ENCODE measurements at regions not wholly inside any gene's neighbourhood (a gene's known extent, or its start where the extent isn't known, plus 50 kb on each side); places are given as distances from the start of the nearest gene placed in this dataset.

DNA sequence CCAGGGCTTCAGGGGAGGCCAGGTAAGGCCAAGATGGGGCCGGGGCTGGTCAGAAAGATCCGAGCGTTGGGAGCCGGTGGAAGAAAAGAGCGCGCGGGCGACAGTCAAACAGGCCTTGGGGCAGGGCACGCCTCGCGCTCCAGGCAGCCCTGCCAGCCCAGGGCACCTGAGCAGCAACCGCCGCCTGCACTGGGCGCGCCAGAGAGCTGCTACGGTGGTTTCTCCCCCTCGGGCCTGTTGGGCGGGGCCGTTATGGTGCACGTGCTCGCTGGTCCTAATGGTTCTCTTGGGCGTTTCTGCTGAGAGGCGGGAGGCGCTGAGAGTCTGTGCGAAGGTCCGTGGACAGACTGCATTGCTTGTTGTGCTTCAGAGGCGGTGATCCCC is 787.4 kb downstream of the CDY1 start:
- no peaks in the 10 kb centered on the region for H3K27me3 ChIP-seq (ENCODE audit: control insufficient read depth in 1 of 2, insufficient read depth in 2 of 2, low read length in 2 of 2)
- no TSS peak for BruUV-seq (replicated peaks)
- H3K36me3 ChIP-seq (replicated peaks in 1 of 2; ENCODE audit: control insufficient read depth in 1 of 2, insufficient read depth in 2 of 2, low read length in 2 of 2) = no peaks in the 10 kb centered on the region
- ChIA-PET POLR2A (no interaction called here), CTCF (ENCODE audit: low intra/inter-chr PET ratio, low total read pairs) (no interaction called here)
- DNase-seq (ENCODE audit: low spot score) = no peak
- H3K27ac ChIP-seq (ENCODE audit: extremely low read length, insufficient read depth, low read length) = no peak overlapping the region
- in situ Hi-C loops (cut with HindIII; ENCODE audit: extremely low pct_ligation_motif_present, low pct_unique_long_range_greater_than_20kb) = no loop called here
- FAIRE-seq = no peak
- H3K79me2 ChIP-seq (ENCODE audit: insufficient read depth, low read length) = no peaks in the 10 kb centered on the region
- H4K20me1 ChIP-seq (ENCODE audit: insufficient read depth, low read length) = no peaks in the 10 kb centered on the region
- ATAC-seq = no peak
- H3K4me1 ChIP-seq (ENCODE audit: insufficient read depth, low read length) = no peaks in the 10 kb centered on the region
- no peaks in the 10 kb centered on the region for H3K9me3 ChIP-seq (ENCODE audit: low read length)
- intact Hi-C loops (cut with micrococcal nuclease; ENCODE audit: unreplicated experiment) = no loop called here
- no peak for TF ChIP-seq SMARCC2 (IDR thresholded peaks at IDR 0.05)
- TF ChIP-seq ZNF276 (CRISPR knock-in tag; IDR thresholded peaks at IDR 0.05; ENCODE audit: low read depth) = no peak
- TF ChIP-seq ZNF766 (CRISPR knock-in tag; IDR thresholded peaks at IDR 0.05; ENCODE audit: borderline replicate concordance) = no peak
- TF ChIP-seq, protein P1, sequence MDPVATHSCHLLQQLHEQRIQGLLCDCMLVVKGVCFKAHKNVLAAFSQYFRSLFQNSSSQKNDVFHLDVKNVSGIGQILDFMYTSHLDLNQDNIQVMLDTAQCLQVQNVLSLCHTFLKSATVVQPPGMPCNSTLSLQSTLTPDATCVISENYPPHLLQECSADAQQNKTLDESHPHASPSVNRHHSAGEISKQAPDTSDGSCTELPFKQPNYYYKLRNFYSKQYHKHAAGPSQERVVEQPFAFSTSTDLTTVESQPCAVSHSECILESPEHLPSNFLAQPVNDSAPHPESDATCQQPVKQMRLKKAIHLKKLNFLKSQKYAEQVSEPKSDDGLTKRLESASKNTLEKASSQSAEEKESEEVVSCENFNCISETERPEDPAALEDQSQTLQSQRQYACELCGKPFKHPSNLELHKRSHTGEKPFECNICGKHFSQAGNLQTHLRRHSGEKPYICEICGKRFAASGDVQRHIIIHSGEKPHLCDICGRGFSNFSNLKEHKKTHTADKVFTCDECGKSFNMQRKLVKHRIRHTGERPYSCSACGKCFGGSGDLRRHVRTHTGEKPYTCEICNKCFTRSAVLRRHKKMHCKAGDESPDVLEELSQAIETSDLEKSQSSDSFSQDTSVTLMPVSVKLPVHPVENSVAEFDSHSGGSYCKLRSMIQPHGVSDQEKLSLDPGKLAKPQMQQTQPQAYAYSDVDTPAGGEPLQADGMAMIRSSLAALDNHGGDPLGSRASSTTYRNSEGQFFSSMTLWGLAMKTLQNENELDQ (CRISPR knock-in tag; IDR thresholded peaks at IDR 0.05; ENCODE audit: borderline replicate concordance) = no peak
- TF ChIP-seq EED (CRISPR knock-in tag; IDR thresholded peaks at IDR 0.05) = no peak
- no peak for TF ChIP-seq ZNF10 (CRISPR knock-in tag; IDR thresholded peaks at IDR 0.05; ENCODE audit: borderline replicate concordance, low read depth)
- H3K9ac ChIP-seq (ENCODE audit: insufficient read depth, low read depth, low read length) = no peak overlapping the region
- no peak overlapping the region for H3K4me3 ChIP-seq (replicated peaks in 1 of 3; ENCODE audit: insufficient read depth in 1 of 3, low read depth in 2 of 3, low read length in 3 of 3)
- WGBS (ENCODE audit: low lambda C conversion rate) = 0% methylated on average over 1 of the region's 27 CpGs
- H3K4me2 ChIP-seq (ENCODE audit: low read depth, low read length) = no peak overlapping the region
- no peak overlapping the region for H2AFZ ChIP-seq (ENCODE audit: low read length)

Small RNAs in the stretch of these regions (small RNA-seq; reads per million reads assigned to genes)
- gene AC024067.1 (ENCODE audit: insufficient read depth in 2 of 3, insufficient read length in 3 of 3, low read depth in 2 of 3, low replicate concordance in 1 of 3) (0 reads per million in 3 experiments), gene RF00156 (ENCODE audit: insufficient read depth in 2 of 3, insufficient read length in 3 of 3, low read depth in 2 of 3, low replicate concordance in 1 of 3) (0 reads per million in 3 experiments), gene RNU6-1314P (ENCODE audit: insufficient read depth in 2 of 3, insufficient read length in 3 of 3, low read depth in 2 of 3, low replicate concordance in 1 of 3) (0 reads per million in 3 experiments)
